ENCODE measurements at regions not wholly inside any gene's neighbourhood (a gene's known extent, or its start where the extent isn't known, plus 50 kb on each side); places are given as distances from the start of the nearest gene placed in this dataset.

DNA sequence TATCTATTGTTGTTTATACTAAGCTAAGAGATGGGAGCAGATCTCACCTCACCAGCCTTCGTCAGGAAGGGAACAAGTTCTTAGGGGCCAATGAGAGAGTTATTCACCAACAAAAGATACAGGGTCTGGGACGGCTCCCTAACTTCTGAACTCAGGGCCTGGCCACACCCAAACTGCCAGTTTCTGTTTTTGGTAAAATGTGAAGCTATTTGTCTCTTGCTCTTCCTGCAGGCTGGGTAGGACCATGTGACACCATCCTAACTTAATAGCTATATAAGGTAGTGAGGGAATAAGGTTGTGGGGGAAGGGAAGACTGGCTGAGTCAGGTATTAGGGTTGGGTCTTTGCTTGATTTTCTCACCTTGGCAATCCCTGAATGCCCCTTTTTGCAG is 480.5 kb downstream of the KDM4C start:
- no peaks in the 10 kb centered on the region for H3K9me1 ChIP-seq (ENCODE audit: control insufficient read depth, extremely low read depth, insufficient read depth, low read length)
- H3K27ac ChIP-seq (ENCODE audit: control insufficient read depth, insufficient read depth, low read length), result no peak overlapping the region
- no peak overlapping the region for H3K4me3 ChIP-seq (ENCODE audit: control insufficient read depth in 2 of 3, extremely low read depth in 1 of 3, insufficient read depth in 2 of 3, low read depth in 1 of 3, low read length in 3 of 3)
- no peaks in the 10 kb centered on the region for H3K79me2 ChIP-seq (ENCODE audit: control insufficient read depth, insufficient read depth, low read length)
- no peak overlapping the region for H3K4me2 ChIP-seq (ENCODE audit: control insufficient read depth, extremely low read depth, insufficient read depth, low read depth, low read length)
- H4K20me1 ChIP-seq (ENCODE audit: control insufficient read depth, extremely low read depth, insufficient read depth, low read length), result no peaks in the 10 kb centered on the region
- H3K27me3 ChIP-seq (ENCODE audit: control insufficient read depth, extremely low read depth, insufficient read depth, low read length), result no peaks in the 10 kb centered on the region
- no peak for DNase-seq (ENCODE audit: low read depth, low spot score)
- no peak overlapping the region for H3K9ac ChIP-seq (ENCODE audit: control insufficient read depth, extremely low read depth, insufficient read depth, low read length)
- H3K36me3 ChIP-seq (ENCODE audit: control insufficient read depth in 2 of 2, extremely low read depth in 1 of 2, insufficient read depth in 2 of 2, low read length in 2 of 2), result no peaks in the 10 kb centered on the region
- dilution Hi-C loops (cut with MboI; ENCODE audit: extremely low pct_ligation_motif_present, low sequenced_read_pairs), result no loop called here
- no peaks in the 10 kb centered on the region for H3K9me3 ChIP-seq (ENCODE audit: control insufficient read depth, low read depth, low read length)
- TF ChIP-seq EZH2 (IDR thresholded peaks at IDR 0.05; ENCODE audit: low read length), result no peak
- no peak for TF ChIP-seq CTCF (optimal IDR thresholded peaks at IDR 0.05 in 1 of 3, IDR thresholded peaks at IDR 0.05 in 1 of 3, conservative IDR thresholded peaks at IDR 0.05 in 1 of 3; ENCODE audit: extremely low read depth in 1 of 3, insufficient read depth in 2 of 3, low read length in 3 of 3)
- no peak overlapping the region for H2AFZ ChIP-seq (ENCODE audit: control insufficient read depth, low read length)
- H3K4me1 ChIP-seq (ENCODE audit: control insufficient read depth, extremely low read depth, insufficient read depth, low read length), result no peaks in the 10 kb centered on the region
- FAIRE-seq, result no peak

DNA sequence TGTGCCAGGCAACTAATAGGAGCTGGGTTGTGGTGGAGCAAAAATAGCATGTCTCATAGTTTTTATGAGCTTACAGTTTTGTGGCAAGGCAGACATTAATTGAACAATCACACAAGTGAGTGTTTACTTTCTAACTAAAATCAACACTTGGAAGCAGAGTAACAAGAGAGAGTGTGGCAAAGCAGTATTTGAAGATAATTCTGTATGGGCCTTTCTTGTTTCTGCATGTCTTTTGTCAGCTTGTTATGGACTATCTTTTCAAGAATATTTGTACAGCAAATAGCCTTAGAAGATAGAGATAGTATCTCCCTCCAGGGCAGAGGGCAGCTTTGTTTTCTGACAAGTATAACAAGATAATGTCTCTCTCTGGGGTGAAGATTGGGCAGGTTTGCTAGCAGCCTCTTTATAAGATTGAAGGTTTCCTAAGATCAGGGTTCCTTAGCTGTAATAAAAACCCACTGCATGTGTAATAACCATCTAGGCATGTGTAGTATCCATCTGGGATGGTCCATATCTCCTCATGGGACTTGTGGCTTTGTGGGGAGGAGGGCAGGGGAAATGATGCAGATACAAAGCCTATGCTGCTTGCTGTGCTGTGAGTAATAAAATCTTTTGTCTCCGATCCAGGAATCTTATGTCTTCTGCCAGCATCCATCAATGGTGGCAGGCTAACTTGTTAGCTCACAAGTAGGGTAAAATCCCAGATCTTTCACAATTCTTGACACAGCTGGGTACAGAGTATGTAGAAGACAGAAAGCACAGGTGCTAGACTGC is 479.9 kb downstream of the KDM4C start:
- TF ChIP-seq CTCF (optimal IDR thresholded peaks at IDR 0.05 in 1 of 3, IDR thresholded peaks at IDR 0.05 in 1 of 3, conservative IDR thresholded peaks at IDR 0.05 in 1 of 3; ENCODE audit: extremely low read depth in 1 of 3, insufficient read depth in 2 of 3, low read length in 3 of 3), result no peak
- no peak for TF ChIP-seq EZH2 (IDR thresholded peaks at IDR 0.05; ENCODE audit: low read length)
- no peak for DNase-seq (ENCODE audit: low read depth, low spot score)
- H3K4me2 ChIP-seq (ENCODE audit: control insufficient read depth, extremely low read depth, insufficient read depth, low read depth, low read length), result no peak overlapping the region
- dilution Hi-C loops (cut with MboI; ENCODE audit: extremely low pct_ligation_motif_present, low sequenced_read_pairs), result no loop called here
- no peak overlapping the region for H3K9ac ChIP-seq (ENCODE audit: control insufficient read depth, extremely low read depth, insufficient read depth, low read length)
- H3K27ac ChIP-seq (ENCODE audit: control insufficient read depth, insufficient read depth, low read length), result no peak overlapping the region
- H3K27me3 ChIP-seq (ENCODE audit: control insufficient read depth, extremely low read depth, insufficient read depth, low read length), result no peaks in the 10 kb centered on the region
- H4K20me1 ChIP-seq (ENCODE audit: control insufficient read depth, extremely low read depth, insufficient read depth, low read length), result no peaks in the 10 kb centered on the region
- H3K79me2 ChIP-seq (ENCODE audit: control insufficient read depth, insufficient read depth, low read length), result no peaks in the 10 kb centered on the region
- H3K36me3 ChIP-seq (ENCODE audit: control insufficient read depth in 2 of 2, extremely low read depth in 1 of 2, insufficient read depth in 2 of 2, low read length in 2 of 2), result no peaks in the 10 kb centered on the region
- no peak overlapping the region for H3K4me3 ChIP-seq (ENCODE audit: control insufficient read depth in 2 of 3, extremely low read depth in 1 of 3, insufficient read depth in 2 of 3, low read depth in 1 of 3, low read length in 3 of 3)
- FAIRE-seq, result no peak
- H2AFZ ChIP-seq (ENCODE audit: control insufficient read depth, low read length), result no peak overlapping the region
- H3K9me3 ChIP-seq (ENCODE audit: control insufficient read depth, low read depth, low read length), result no peaks in the 10 kb centered on the region
- H3K9me1 ChIP-seq (ENCODE audit: control insufficient read depth, extremely low read depth, insufficient read depth, low read length), result no peaks in the 10 kb centered on the region
- no peaks in the 10 kb centered on the region for H3K4me1 ChIP-seq (ENCODE audit: control insufficient read depth, extremely low read depth, insufficient read depth, low read length)

Measured in keratinocyte (primary cell).